MM.1S (cell line): ENCODE measurements at regions not wholly inside any gene's neighbourhood (a gene's known extent, or its start where the extent isn't known, plus 50 kb on each side); places are given as distances from the start of the nearest gene placed in this dataset.

ENCODE experiments used
- DNase-seq: peaks from one replicate; pipeline ENCODE4 v3.0.0-alpha.2; 2015
- H2AFZ ChIP-seq: fragments of 300-600 bp; sonication (generic); 2 replicates; pipeline ENCODE4 v1.6.0; 2016; ENCODE audit warnings: antibody characterized with exemption, low read length
- H3F3A ChIP-seq: fragments of 300-600 bp; sonication (generic); 2 replicates; pipeline ENCODE4 v1.6.1; 2016; ENCODE audit warnings: mild to moderate bottlenecking, antibody characterized with exemption, low read length, moderate library complexity, mixed read lengths; ENCODE audit not compliant: insufficient read depth
- H3K27ac ChIP-seq: fragments of 300-600 bp; sonication (generic); 2 replicates; pipeline ENCODE4 v1.5.1; 2016; ENCODE audit warnings: mild to moderate bottlenecking, low read length
- H3K27me3 ChIP-seq: fragments of 300-600 bp; sonication (generic); replicated peaks from 2 replicates; pipeline ENCODE4 v1.6.0; 2016; ENCODE audit warnings: low read length; ENCODE audit not compliant: insufficient read depth
- H3K36me3 ChIP-seq: fragments of 300-600 bp; sonication (generic); replicated peaks from 2 replicates; pipeline ENCODE4 v1.6.1; 2016; ENCODE audit warnings: mild to moderate bottlenecking, low read length, mixed read lengths; ENCODE audit not compliant: insufficient read depth
- H3K4me1 ChIP-seq: fragments of 300-600 bp; sonication (generic); 2 replicates; pipeline ENCODE4 v1.6.1; 2016; ENCODE audit warnings: low read length, mixed read lengths
- H3K4me2 ChIP-seq: fragments of 300-600 bp; sonication (generic); 2 replicates; pipeline ENCODE4 v1.6.0; 2016; ENCODE audit warnings: low read depth, low read length
- H3K4me3 ChIP-seq: fragments of 300-600 bp; sonication (generic); 2 replicates; pipeline ENCODE4 v1.5.1; 2016; ENCODE audit warnings: low read length, mixed read lengths
- H3K79me2 ChIP-seq: fragments of 300-600 bp; sonication (generic); 2 replicates; pipeline ENCODE4 v1.6.1; 2016; ENCODE audit warnings: mixed run types, low read length, mixed read lengths
- H3K9ac ChIP-seq: fragments of 300-600 bp; sonication (generic); 2 replicates; pipeline ENCODE4 v1.6.1; 2016; ENCODE audit warnings: low read length, mixed read lengths
- H3K9me2 ChIP-seq: fragments of 300-600 bp; sonication (generic); replicated peaks from 2 replicates; pipeline ENCODE4 v1.6.1; 2016; ENCODE audit warnings: mild to moderate bottlenecking, low read length, mixed read lengths; ENCODE audit not compliant: insufficient read depth
- H3K9me3 ChIP-seq: fragments of 300-600 bp; sonication (generic); replicated peaks from 2 replicates; pipeline ENCODE4 v1.6.1; 2016; ENCODE audit warnings: mild to moderate bottlenecking, low read length, mixed read lengths; ENCODE audit not compliant: insufficient read depth
- H4K20me1 ChIP-seq: fragments of 300-600 bp; sonication (generic); 2 replicates; pipeline ENCODE4 v1.6.1; 2016; ENCODE audit warnings: mild to moderate bottlenecking, low read length, moderate library complexity, mixed read lengths; ENCODE audit not compliant: insufficient read depth
- CTCF ChIP-seq: fragments of 300-600 bp; sonication (generic); IDR thresholded peaks from 2 replicates; pipeline ENCODE4 v1.5.1; 2016; ENCODE audit warnings: antibody characterized with exemption, low read length, mixed read lengths
- EZH2 ChIP-seq: fragments of 300-600 bp; sonication (generic); optimal IDR thresholded peaks from 2 replicates; pipeline ENCODE3; 2017; ENCODE audit warnings: low read depth, mild to moderate bottlenecking, antibody characterized with exemption, low read length, mixed read lengths
- EZH2phosphoT487 ChIP-seq: fragments of 300-600 bp; sonication (generic); IDR thresholded peaks from 2 replicates; pipeline ENCODE4 v1.6.1; 2018; ENCODE audit warnings: antibody characterized with exemption, low read length

GRCh38 chr14:26389646-26390508 lies 208.0 kb downstream of the NOVA1 start:
- Histone ChIP-seq H3K27ac (no peak overlapping the region), H3K79me2 (no peaks in the 10 kb centered on the region), H3K4me3 (no peak overlapping the region), H3K9me3 (no peaks in the 10 kb centered on the region), H2AFZ (no peak overlapping the region), H3K9me2 (no peaks in the 10 kb centered on the region), H3K27me3 (no peaks in the 10 kb centered on the region), H3K4me2 (no peak overlapping the region), H3K4me1 (no peaks in the 10 kb centered on the region), H3F3A (no peaks in the 10 kb centered on the region), H3K36me3 (no peaks in the 10 kb centered on the region), H4K20me1 (no peaks in the 10 kb centered on the region), H3K9ac (no peak overlapping the region)
- TF ChIP-seq EZH2 (no peak), CTCF (no peak), EZH2phosphoT487 (no peak)
- no peak for DNase-seq

- Histone ChIP-seq H3K4me3 (no peak overlapping the region), H3K9me3 (no peaks in the 10 kb centered on the region), H3F3A (no peaks in the 10 kb centered on the region), H3K79me2 (no peaks in the 10 kb centered on the region), H3K27me3 (no peaks in the 10 kb centered on the region), H3K36me3 (no peaks in the 10 kb centered on the region), H3K4me2 (no peak overlapping the region), H3K4me1 (no peaks in the 10 kb centered on the region), H3K9me2 (no peaks in the 10 kb centered on the region), H4K20me1 (no peaks in the 10 kb centered on the region), H2AFZ (no peak overlapping the region), H3K27ac (no peak overlapping the region), H3K9ac (no peak overlapping the region)
- no peak for TF ChIP-seq CTCF
- no peak for TF ChIP-seq EZH2
- no peak for TF ChIP-seq EZH2phosphoT487
- no peak for DNase-seq
Measured at GRCh38 chr14:26385310-26385709, 212.5 kb downstream of the NOVA1 start.

GRCh38 chr14:26382901-26383685 lies 214.7 kb downstream of the NOVA1 start:
- no peaks in the 10 kb centered on the region for H3K9me3 ChIP-seq
- H3K36me3 ChIP-seq: no peaks in the 10 kb centered on the region
- no peaks in the 10 kb centered on the region for H4K20me1 ChIP-seq
- H3K79me2 ChIP-seq: no peaks in the 10 kb centered on the region
- TF ChIP-seq CTCF (no peak), EZH2 (no peak), EZH2phosphoT487 (no peak)
- no peak overlapping the region for H3K9ac ChIP-seq
- no peak overlapping the region for H3K27ac ChIP-seq
- H3K4me3 ChIP-seq: no peak overlapping the region
- no peaks in the 10 kb centered on the region for H3K9me2 ChIP-seq
- no peak overlapping the region for H3K4me2 ChIP-seq
- H3F3A ChIP-seq: no peaks in the 10 kb centered on the region
- H3K4me1 ChIP-seq: no peaks in the 10 kb centered on the region
- no peaks in the 10 kb centered on the region for H3K27me3 ChIP-seq
- no peak overlapping the region for H2AFZ ChIP-seq
- no peak for DNase-seq
